K562 (cell line): ENCODE measurements at regions not wholly inside any gene's neighbourhood (a gene's known extent, or its start where the extent isn't known, plus 50 kb on each side); places are given as distances from the start of the nearest gene placed in this dataset.

Experiments used
- ARID1B ChIP-seq: fragments of 450-650 bp; IDR thresholded peaks from 2 replicates; pipeline ENCODE4 v1.6.1; 2016; ENCODE audit warnings: antibody characterized with exemption, mild to moderate bottlenecking, inconsistent platforms
- ARNT ChIP-seq, 2 experiments: fragments of 450-650 bp; IDR thresholded peaks; 2 replicates each; pipeline ENCODE4 v1.6.1; 2016; ENCODE audit warnings: mild to moderate bottlenecking in 1 of 2
- BCL6 ChIP-seq: fragments of 250-450 bp; sonication (Bioruptor Pico); IDR thresholded peaks from 2 replicates; pipeline ENCODE4 v1.4.0; 2020
- BCOR ChIP-seq: fragments of 450-650 bp; IDR thresholded peaks from 2 replicates; pipeline ENCODE4 v1.6.1; 2016
- CHAMP1 ChIP-seq: fragments of 450-650 bp; IDR thresholded peaks from 2 replicates; pipeline ENCODE4 v1.6.1; 2016; ENCODE audit warnings: mild to moderate bottlenecking
- E2F4 ChIP-seq: sonication (generic); formaldehyde crosslinking; IDR thresholded peaks from 2 replicates; pipeline ENCODE4 v1.8.0; 2022; ENCODE audit warnings: mild to moderate bottlenecking, low read depth, missing genetic modification reagents
- ELK3 ChIP-seq: fragments of 450-650 bp; formaldehyde crosslinking; IDR thresholded peaks from 2 replicates; pipeline ENCODE4 v1.4.0; 2020; ENCODE audit warnings: mild to moderate bottlenecking
- EZH2 ChIP-seq: IDR thresholded peaks from 2 replicates; pipeline ENCODE4 v1.6.1; 2012; ENCODE audit warnings: low read depth, mild to moderate bottlenecking, inconsistent platforms, low read length, borderline replicate concordance
- HDAC1 ChIP-seq, 2 experiments: fragments of 450-650 bp; IDR thresholded peaks; 2 replicates each; pipeline ENCODE4 v1.6.1; 2016 to 2017; ENCODE audit warnings: inconsistent platforms in 1 of 2, mild to moderate bottlenecking in 1 of 2, moderate library complexity in 1 of 2
- HEY1 ChIP-seq: fragments of 250-450 bp; sonication (Bioruptor Pico); IDR thresholded peaks from 2 replicates; pipeline ENCODE4 v1.5.0; 2020; ENCODE audit warnings: mild to moderate bottlenecking, moderate library complexity, borderline replicate concordance
- KLF10 ChIP-seq: fragments of 250-450 bp; sonication (Bioruptor Pico); IDR thresholded peaks from 2 replicates; pipeline ENCODE4 v1.6.1; 2021; ENCODE audit warnings: matching md5 sums
- MCM5 ChIP-seq: fragments of 450-650 bp; IDR thresholded peaks from 2 replicates; pipeline ENCODE4 v1.6.1; 2016; ENCODE audit warnings: low read depth
- NFE2 ChIP-seq: IDR thresholded peaks from 2 replicates; pipeline ENCODE4 v1.6.1; 2014; ENCODE audit warnings: antibody characterized with exemption, low read depth
- NR1H2 ChIP-seq: sonication (generic); formaldehyde crosslinking; IDR thresholded peaks from 2 replicates; pipeline ENCODE4 v1.4.0; 2020; ENCODE audit warnings: mild to moderate bottlenecking, missing genetic modification reagents
- PREB ChIP-seq: sonication (generic); formaldehyde crosslinking; IDR thresholded peaks from 2 replicates; pipeline ENCODE4 v1.8.1; 2023; ENCODE audit warnings: mild to moderate bottlenecking, missing genetic modification reagents
- RBM17 ChIP-seq: fragments of 200-400 bp; formaldehyde crosslinking; IDR thresholded peaks from 2 replicates; pipeline ENCODE4 v1.6.1; 2017; ENCODE audit warnings: low read depth, mild to moderate bottlenecking, low read length, borderline replicate concordance
- SREBF1 ChIP-seq: fragments of 150-350 bp; IDR thresholded peaks from 2 replicates; pipeline ENCODE4 v1.6.1; 2014; ENCODE audit warnings: antibody characterized with exemption, low read depth, low read length, borderline replicate concordance
- TFAM ChIP-seq: fragments of 250-450 bp; sonication (Bioruptor Pico); conservative IDR thresholded peaks from 2 replicates; pipeline ENCODE4 v1.5.0; 2021; ENCODE audit warnings: mild to moderate bottlenecking, moderate library complexity
- U2AF1 ChIP-seq: fragments of 200-400 bp; formaldehyde crosslinking; optimal IDR thresholded peaks from 2 replicates; pipeline ENCODE3; 2017; ENCODE audit warnings: mild to moderate bottlenecking, low read depth, low read length, moderate library complexity
- USF1 ChIP-seq: sonication (generic); formaldehyde crosslinking; IDR thresholded peaks from 2 replicates; pipeline ENCODE4 v1.9.0; 2022; ENCODE audit warnings: mild to moderate bottlenecking, missing genetic modification reagents
- ZNF347 ChIP-seq: fragments of 450-650 bp; formaldehyde crosslinking; IDR thresholded peaks from 2 replicates; pipeline ENCODE4 v1.4.0; 2020; ENCODE audit warnings: low read depth, mild to moderate bottlenecking, moderate library complexity
- ZNF655 ChIP-seq: fragments of 250-450 bp; sonication (Bioruptor Pico); IDR thresholded peaks from 2 replicates; pipeline ENCODE4 v1.5.0; 2021
- ZNF707 ChIP-seq: fragments of 250-450 bp; sonication (Bioruptor Pico); conservative IDR thresholded peaks from 2 replicates; pipeline ENCODE4 v1.8.0; 2022; ENCODE audit warnings: inconsistent platforms, mild to moderate bottlenecking, moderate library complexity
- ZNF766 ChIP-seq: fragments of 200-800 bp; sonication (Bioruptor generic); conservative IDR thresholded peaks from 2 replicates; pipeline ENCODE4 v1.6.1; 2016; ENCODE audit warnings: missing genetic modification characterization, missing compliant biosample characterization

GRCh38 chr10:21130108-21130507, 233.0 kb upstream of the NEBL start (continued):
- TF ChIP-seq ARID1B = peak; percentile 95
- TF ChIP-seq CHAMP1 = peak; percentile 73
- no peak for TF ChIP-seq BCL6 (CRISPR knock-in tag)
- no peak for TF ChIP-seq MCM5
- peak in 1 of 2 experiments; percentile 86; a peak in 2 of 4 replicates for TF ChIP-seq ARNT (IDR thresholded peaks at IDR 0.05)
- TF ChIP-seq SREBF1 = no peak
- peak; percentile 51; the same call in 1 of the 2 replicates for TF ChIP-seq BCOR
- no peak for TF ChIP-seq HEY1 (CRISPR knock-in tag)
- no peak for TF ChIP-seq RBM17
- TF ChIP-seq USF1 = no peak
- TF ChIP-seq PREB (CRISPR knock-in tag) = no peak
- TF ChIP-seq ZNF766 (CRISPR knock-in tag) = 0 out of 2 replicates have a peak, but pooled peaks have one; percentile 56
- no peak for TF ChIP-seq KLF10
- no peak for TF ChIP-seq ZNF347 (CRISPR knock-in tag)
- TF ChIP-seq ELK3 (CRISPR knock-in tag) = no peak
- no peak for TF ChIP-seq HDAC1 (IDR thresholded peaks at IDR 0.05)
- TF ChIP-seq ZNF655 (CRISPR knock-in tag) = no peak
- peak; percentile 60; the same call in 1 of the 2 replicates for TF ChIP-seq NFE2
- TF ChIP-seq E2F4 (CRISPR knock-in tag) = no peak
- no peak for TF ChIP-seq TFAM
- TF ChIP-seq NR1H2 (CRISPR knock-in tag) = no peak
- no peak for TF ChIP-seq ZNF707 (CRISPR knock-in tag)
- TF ChIP-seq EZH2 = no peak
- TF ChIP-seq U2AF1 = no peak
